K562 (cell line): ENCODE measurements at regions not wholly inside any gene's neighbourhood (a gene's known extent, or its start where the extent isn't known, plus 50 kb on each side); places are given as distances from the start of the nearest gene placed in this dataset.

Experiments
- ATAC-seq: fragments of 200-7000 bp; cut with Tn5 transposase; 3 replicates; pipeline ENCODE4 v1.9.1; 2020; ENCODE audit warnings: moderate library complexity
- BruUV-seq: library from RNA; stranded (reverse); fragments of 400-500 nt; replicated peaks from 2 replicates; lab custom pipeline; 2021; lab: Mats Ljungman, UMichigan
- CTCF ChIA-PET: fragments of 300-600 bp; formaldehyde crosslinking; extraction: SDS; loops from one replicate; lab custom pipeline; 2021; ENCODE audit warnings: low intra/inter-chr PET ratio; lab: Yijun Ruan, JAX
- POLR2A ChIA-PET: fragments of 300-600, 350-650 bp; sonication (Branson Sonifier 250); formaldehyde crosslinking; extraction: SDS; loops from one replicate; lab custom pipeline; 2021; ENCODE audit warnings: antibody characterized with exemption, inconsistent platforms; lab: Yijun Ruan, JAX
- DNase-seq, 4 experiments: peaks; one replicate each; pipeline versions ENCODE4 v3.0.0 to v3.0.0-alpha.2; 2011 to 2018; ENCODE audit warnings: low spot score in 3 of 4, mixed read lengths in 3 of 4; ENCODE audit errors: extremely low read depth in 1 of 4
- FAIRE-seq: peaks from 2 replicates; lab custom pipeline; 2011; peaks lifted over from hg19 to GRCh38; lab: Jason Lieb, UNC
- H2AFZ ChIP-seq: 2 replicates; pipeline ENCODE4 v1.6.0; 2011; ENCODE audit warnings: low read depth, low read length, control low read depth, inconsistent platforms
- H3K27ac ChIP-seq: fragments of 200-600 bp; 3 replicates; pipeline ENCODE4 v1.8.0; 2011; ENCODE audit warnings: low read depth, mild to moderate bottlenecking, control low read depth, inconsistent platforms, low read length, moderate library complexity, mixed read lengths; ENCODE audit errors: extremely low read depth
- H3K27me3 ChIP-seq, 2 experiments: fragments of 300-600 bp in 1 of 2; 2 replicates in 1 of 2; 3 replicates in 1 of 2; pipeline versions ENCODE4 v1.6.0 to v1.8.0; 2011; ENCODE audit warnings: inconsistent platforms in 2 of 2, low read length in 2 of 2, mild to moderate bottlenecking in 1 of 2, mixed read lengths in 1 of 2, moderate library complexity in 1 of 2; ENCODE audit not compliant: control insufficient read depth in 2 of 2, insufficient read depth in 2 of 2
- H3K36me3 ChIP-seq: fragments of 300-600 bp; 3 replicates; pipeline ENCODE4 v1.8.0; 2011; ENCODE audit warnings: mild to moderate bottlenecking, low read length, inconsistent platforms; ENCODE audit not compliant: control insufficient read depth, insufficient read depth
- H3K4me1 ChIP-seq, 2 experiments: fragments of 200-600 bp in 1 of 2; replicated peaks in 1 of 2; 2 replicates in 1 of 2; 3 replicates in 1 of 2; pipeline versions ENCODE4 v1.5.1 to v1.8.0; 2011; ENCODE audit warnings: inconsistent platforms in 2 of 2, low read length in 2 of 2, mild to moderate bottlenecking in 1 of 2, mixed read lengths in 1 of 2, moderate library complexity in 1 of 2; ENCODE audit not compliant: control insufficient read depth in 2 of 2, insufficient read depth in 2 of 2
- H3K4me2 ChIP-seq: 2 replicates; pipeline ENCODE4 v1.6.1; 2011; ENCODE audit warnings: low read length, control low read depth, inconsistent platforms, mixed read lengths; ENCODE audit not compliant: insufficient read depth
- H3K4me3 ChIP-seq: fragments of 200-600 bp; sonication (generic), shearing (Covaris generic); 2 replicates; pipeline ENCODE4 v1.5.1; 2016; ENCODE audit warnings: control low read depth, inconsistent platforms
- H3K79me2 ChIP-seq: fragments of 200-600 bp; 3 replicates; pipeline ENCODE4 v1.8.0; 2011; ENCODE audit warnings: low read length, inconsistent platforms; ENCODE audit not compliant: control insufficient read depth, insufficient read depth
- H3K9ac ChIP-seq, 2 experiments: 2 replicates each; pipeline versions ENCODE4 v1.6.0 to v1.6.1; 2011; ENCODE audit warnings: low read depth in 2 of 2, low read length in 2 of 2, control low read depth in 1 of 2, inconsistent platforms in 1 of 2, mild to moderate bottlenecking in 1 of 2, mixed read lengths in 1 of 2; ENCODE audit not compliant: insufficient read depth in 1 of 2
- H3K9me1 ChIP-seq: one replicate; pipeline ENCODE4 v1.6.0; 2011; ENCODE audit warnings: inconsistent platforms, mild to moderate bottlenecking, low read length, moderate library complexity; ENCODE audit not compliant: control insufficient read depth, insufficient read depth
- H3K9me3 ChIP-seq: replicated peaks from 2 replicates; pipeline ENCODE4 v1.5.1; 2011; ENCODE audit warnings: low read depth, low read length, inconsistent platforms; ENCODE audit not compliant: control insufficient read depth, insufficient read depth
- H4K20me1 ChIP-seq: replicated peaks from 2 replicates; pipeline ENCODE4 v1.6.1; 2011; ENCODE audit warnings: low read length, inconsistent platforms, mixed read lengths; ENCODE audit not compliant: control insufficient read depth, insufficient read depth
- ATF1 ChIP-seq, 2 experiments: fragments of 450-650 bp in 1 of 2; IDR thresholded peaks; 2 replicates each; pipeline ENCODE4 v1.6.1; 2016; ENCODE audit warnings: missing compliant biosample characterization in 1 of 2, missing genetic modification characterization in 1 of 2
- KDM1A ChIP-seq, 2 experiments: fragments of 450-650 bp; IDR thresholded peaks; 2 replicates each; pipeline ENCODE4 v1.6.1; 2016; ENCODE audit warnings: mild to moderate bottlenecking in 2 of 2
- PRDM10 ChIP-seq: fragments of 450-650 bp; IDR thresholded peaks from 2 replicates; pipeline ENCODE4 v1.6.1; 2018; ENCODE audit not compliant: partially characterized antibody
- WGBS: fragments of 100-300 bp; shearing (Covaris generic); methylation state at CpG from one replicate; pipeline ENCODE4 v1.1.6; 2016; ENCODE audit warnings: low coverage, mixed read lengths; ENCODE audit not compliant: insufficient coverage; ENCODE audit errors: missing lambda C conversion rate; 5-methylcytosine and 5-hydroxymethylcytosine counted together
- in situ Hi-C: fragments of 300-500 bp; cut with MboI; formaldehyde crosslinking; loops from 4 replicates; pipeline ENCODE4 v1.15.0; 2018; ENCODE audit warnings: inconsistent platforms, mixed read lengths
- intact Hi-C: fragments of 100-400 bp; cut with micrococcal nuclease; formaldehyde crosslinking; loops from 2 replicates; pipeline ENCODE4 v1.14.2; 2022

GRCh38 chr6:156348849-156349248 lies 428.3 kb upstream of the ARID1B start (continued):
- no peak for TF ChIP-seq KDM1A (IDR thresholded peaks at IDR 0.05)

- FAIRE-seq (no peak), DNase-seq (no peak), ATAC-seq (no peak)
- H3K4me2 ChIP-seq: no peak overlapping the region
- H3K79me2 ChIP-seq: no peaks in the 10 kb centered on the region
- H3K36me3 ChIP-seq: no peaks in the 10 kb centered on the region
- WGBS: 0% methylated on average over 4 of the region's 4 CpGs
- H3K9me1 ChIP-seq: no peaks in the 10 kb centered on the region
- no peaks in the 10 kb centered on the region for H3K9me3 ChIP-seq
- no peak overlapping the region for H3K27ac ChIP-seq
- H3K27me3 ChIP-seq: no peaks in the 10 kb centered on the region
- H4K20me1 ChIP-seq: no peaks in the 10 kb centered on the region
- no peak overlapping the region for H3K4me3 ChIP-seq
- no peaks in the 10 kb centered on the region for H3K4me1 ChIP-seq
- H2AFZ ChIP-seq: no peak overlapping the region
- in situ Hi-C loops: no loop called here
- POLR2A ChIA-PET: no interaction called here
- no TSS peak for BruUV-seq
- no peak for TF ChIP-seq ATF1 (CRISPR knock-in tag; IDR thresholded peaks at IDR 0.05)
- no peak for TF ChIP-seq ATF1 (tag; IDR thresholded peaks at IDR 0.05)
- peak; percentile 77 for TF ChIP-seq PRDM10
- CTCF ChIA-PET: no interaction called here
- no peak overlapping the region for H3K9ac ChIP-seq
- intact Hi-C loops: no loop called here
These were observed 428.8 kb upstream of the ARID1B start for GRCh38 chr6:156348424-156348823.
